Erythroblast (primary cell): ENCODE measurements at regions not wholly inside any gene's neighbourhood (a gene's known extent, or its start where the extent isn't known, plus 50 kb on each side); places are given as distances from the start of the nearest gene placed in this dataset.

Experiments
- DNase-seq, 2 experiments: peaks; one replicate each; lab custom pipeline; 2025; lab: John Stamatoyannopoulos, UW
- GATA1 ChIP-seq: IDR thresholded peaks from 2 replicates; pipeline ENCODE4 v1.6.1; 2011; ENCODE audit warnings: low read depth, mild to moderate bottlenecking, control low read depth, low read length, moderate library complexity
- POLR2A ChIP-seq: IDR thresholded peaks from 2 replicates; pipeline ENCODE4 v1.6.1; 2011; ENCODE audit warnings: mild to moderate bottlenecking, low read length

GRCh38 chr10:70990681-70991080 is 102.3 kb upstream of the PCBD1 start:
- TF ChIP-seq POLR2A (no peak), GATA1 (no peak)
- no peak for DNase-seq

- no peak for DNase-seq
- TF ChIP-seq POLR2A (no peak), GATA1 (no peak)
Measured at GRCh38 chr10:70991140-70992124, 103.1 kb upstream of the PCBD1 start.

- no peak for DNase-seq
- no peak for TF ChIP-seq POLR2A
- TF ChIP-seq GATA1: no peak
Measured at GRCh38 chr10:70992436-70992835, 104.1 kb upstream of the PCBD1 start.

- no peak for DNase-seq
- no peak for TF ChIP-seq POLR2A
- no peak for TF ChIP-seq GATA1
Measured at GRCh38 chr10:70993051-70993450, 104.7 kb upstream of the PCBD1 start.

GRCh38 chr10:70996549-70996948 is 108.2 kb upstream of the PCBD1 start:
- TF ChIP-seq GATA1 (no peak), POLR2A (no peak)
- DNase-seq: no peak

GRCh38 chr10:70997236-70997635 is 108.9 kb upstream of the PCBD1 start:
- TF ChIP-seq POLR2A (no peak), GATA1 (no peak)

GRCh38 chr10:70998086-70998485 is 109.7 kb upstream of the PCBD1 start:
- no peak for DNase-seq
- TF ChIP-seq GATA1: no peak
- TF ChIP-seq POLR2A: no peak

More at GRCh38 chr10:70997236-70997635, 108.9 kb upstream of the PCBD1 start:
- DNase-seq: no peak

- no peak for TF ChIP-seq POLR2A
- TF ChIP-seq GATA1: no peak
- DNase-seq: no peak
Measured at GRCh38 chr10:71001470-71001869, 113.1 kb upstream of the PCBD1 start.

GRCh38 chr10:71004176-71005075 is 116.1 kb upstream of the PCBD1 start:
- TF ChIP-seq POLR2A: no peak
- no peak for TF ChIP-seq GATA1

GRCh38 chr10:71005337-71006305 is 117.3 kb upstream of the PCBD1 start:
- TF ChIP-seq GATA1 (no peak), POLR2A (no peak)
- DNase-seq: no peak

More at GRCh38 chr10:71004176-71005075, 116.1 kb upstream of the PCBD1 start:
- no peak for DNase-seq

- TF ChIP-seq POLR2A (no peak), GATA1 (no peak)
Measured at GRCh38 chr10:71006506-71006905, 118.1 kb upstream of the PCBD1 start.

GRCh38 chr10:71007516-71007915 is 119.2 kb upstream of the PCBD1 start:
- no peak for DNase-seq
- no peak for TF ChIP-seq POLR2A
- TF ChIP-seq GATA1: no peak

More at GRCh38 chr10:71006506-71006905, 118.1 kb upstream of the PCBD1 start:
- no peak for DNase-seq
